GM23338 (cell line): ENCODE measurements at regions not wholly inside any gene's neighbourhood (a gene's known extent, or its start where the extent isn't known, plus 50 kb on each side); places are given as distances from the start of the nearest gene placed in this dataset.

ENCODE experiments used
- EZH2 ChIP-seq: fragments of 200-600 bp; sonication (generic); IDR thresholded peaks from one replicate; pipeline ENCODE4 v1.8.0; 2017; ENCODE audit warnings: antibody characterized with exemption, mild to moderate bottlenecking, low read depth; ENCODE audit not compliant: unreplicated experiment
- POLR2AphosphoS5 ChIP-seq: IDR thresholded peaks from 2 replicates; pipeline ENCODE4 v1.6.1; 2016; ENCODE audit warnings: antibody characterized with exemption, low read depth
- TF ChIP-seq, protein P1 (sequence below), 2 experiments: fragments of 200-600 bp in 1 of 2; sonication (generic) in 1 of 2; conservative IDR thresholded peaks; 2 replicates each; pipeline versions ENCODE4 v1.5.1 to v1.6.1; 2016 to 2017; ENCODE audit warnings: antibody characterized with exemption in 2 of 2, low read depth in 2 of 2, mild to moderate bottlenecking in 2 of 2, moderate library complexity in 1 of 2
- TF ChIP-seq, protein P2 (sequence below): IDR thresholded peaks from 2 replicates; pipeline ENCODE4 v1.6.1; 2016; ENCODE audit warnings: antibody characterized with exemption
- TF ChIP-seq, protein P3 (sequence below): IDR thresholded peaks from one replicate; pipeline ENCODE4 v1.6.1; 2018; ENCODE audit warnings: antibody characterized with exemption; ENCODE audit not compliant: unreplicated experiment

DNA sequence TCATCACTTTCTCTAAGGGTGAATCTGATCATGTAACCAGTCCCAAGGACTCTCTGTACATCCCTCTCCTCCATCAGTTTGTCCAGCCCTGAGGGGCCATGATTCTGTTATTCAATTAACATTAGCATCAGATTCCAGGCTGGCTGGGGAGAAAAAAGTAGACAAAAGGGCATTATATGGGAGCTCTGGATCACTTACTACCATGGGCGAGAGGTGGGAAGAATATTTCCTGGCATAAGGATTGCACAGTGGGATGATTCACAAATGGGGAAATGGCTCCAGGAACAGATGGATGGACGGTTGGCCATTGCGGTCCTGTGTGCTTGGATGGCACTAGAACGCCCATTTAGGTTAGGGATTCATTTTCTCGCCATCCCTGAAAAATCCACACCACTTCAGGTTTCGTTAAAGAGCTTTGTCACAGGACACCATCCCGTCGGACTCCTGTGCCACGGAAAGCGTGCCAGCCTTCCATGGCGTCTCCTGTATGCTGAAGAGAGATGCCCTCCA is 112.6 kb downstream of the THBS2 start:
- TF ChIP-seq, protein P1, sequence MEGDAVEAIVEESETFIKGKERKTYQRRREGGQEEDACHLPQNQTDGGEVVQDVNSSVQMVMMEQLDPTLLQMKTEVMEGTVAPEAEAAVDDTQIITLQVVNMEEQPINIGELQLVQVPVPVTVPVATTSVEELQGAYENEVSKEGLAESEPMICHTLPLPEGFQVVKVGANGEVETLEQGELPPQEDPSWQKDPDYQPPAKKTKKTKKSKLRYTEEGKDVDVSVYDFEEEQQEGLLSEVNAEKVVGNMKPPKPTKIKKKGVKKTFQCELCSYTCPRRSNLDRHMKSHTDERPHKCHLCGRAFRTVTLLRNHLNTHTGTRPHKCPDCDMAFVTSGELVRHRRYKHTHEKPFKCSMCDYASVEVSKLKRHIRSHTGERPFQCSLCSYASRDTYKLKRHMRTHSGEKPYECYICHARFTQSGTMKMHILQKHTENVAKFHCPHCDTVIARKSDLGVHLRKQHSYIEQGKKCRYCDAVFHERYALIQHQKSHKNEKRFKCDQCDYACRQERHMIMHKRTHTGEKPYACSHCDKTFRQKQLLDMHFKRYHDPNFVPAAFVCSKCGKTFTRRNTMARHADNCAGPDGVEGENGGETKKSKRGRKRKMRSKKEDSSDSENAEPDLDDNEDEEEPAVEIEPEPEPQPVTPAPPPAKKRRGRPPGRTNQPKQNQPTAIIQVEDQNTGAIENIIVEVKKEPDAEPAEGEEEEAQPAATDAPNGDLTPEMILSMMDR (conservative IDR thresholded peaks at IDR 0.05; ENCODE audit: low read depth in 2 of 2) = no peak
- TF ChIP-seq, protein P2, sequence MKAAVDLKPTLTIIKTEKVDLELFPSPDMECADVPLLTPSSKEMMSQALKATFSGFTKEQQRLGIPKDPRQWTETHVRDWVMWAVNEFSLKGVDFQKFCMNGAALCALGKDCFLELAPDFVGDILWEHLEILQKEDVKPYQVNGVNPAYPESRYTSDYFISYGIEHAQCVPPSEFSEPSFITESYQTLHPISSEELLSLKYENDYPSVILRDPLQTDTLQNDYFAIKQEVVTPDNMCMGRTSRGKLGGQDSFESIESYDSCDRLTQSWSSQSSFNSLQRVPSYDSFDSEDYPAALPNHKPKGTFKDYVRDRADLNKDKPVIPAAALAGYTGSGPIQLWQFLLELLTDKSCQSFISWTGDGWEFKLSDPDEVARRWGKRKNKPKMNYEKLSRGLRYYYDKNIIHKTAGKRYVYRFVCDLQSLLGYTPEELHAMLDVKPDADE = no peak
- TF ChIP-seq EZH2 (no peak), POLR2AphosphoS5 (no peak)
- TF ChIP-seq, protein P3, sequence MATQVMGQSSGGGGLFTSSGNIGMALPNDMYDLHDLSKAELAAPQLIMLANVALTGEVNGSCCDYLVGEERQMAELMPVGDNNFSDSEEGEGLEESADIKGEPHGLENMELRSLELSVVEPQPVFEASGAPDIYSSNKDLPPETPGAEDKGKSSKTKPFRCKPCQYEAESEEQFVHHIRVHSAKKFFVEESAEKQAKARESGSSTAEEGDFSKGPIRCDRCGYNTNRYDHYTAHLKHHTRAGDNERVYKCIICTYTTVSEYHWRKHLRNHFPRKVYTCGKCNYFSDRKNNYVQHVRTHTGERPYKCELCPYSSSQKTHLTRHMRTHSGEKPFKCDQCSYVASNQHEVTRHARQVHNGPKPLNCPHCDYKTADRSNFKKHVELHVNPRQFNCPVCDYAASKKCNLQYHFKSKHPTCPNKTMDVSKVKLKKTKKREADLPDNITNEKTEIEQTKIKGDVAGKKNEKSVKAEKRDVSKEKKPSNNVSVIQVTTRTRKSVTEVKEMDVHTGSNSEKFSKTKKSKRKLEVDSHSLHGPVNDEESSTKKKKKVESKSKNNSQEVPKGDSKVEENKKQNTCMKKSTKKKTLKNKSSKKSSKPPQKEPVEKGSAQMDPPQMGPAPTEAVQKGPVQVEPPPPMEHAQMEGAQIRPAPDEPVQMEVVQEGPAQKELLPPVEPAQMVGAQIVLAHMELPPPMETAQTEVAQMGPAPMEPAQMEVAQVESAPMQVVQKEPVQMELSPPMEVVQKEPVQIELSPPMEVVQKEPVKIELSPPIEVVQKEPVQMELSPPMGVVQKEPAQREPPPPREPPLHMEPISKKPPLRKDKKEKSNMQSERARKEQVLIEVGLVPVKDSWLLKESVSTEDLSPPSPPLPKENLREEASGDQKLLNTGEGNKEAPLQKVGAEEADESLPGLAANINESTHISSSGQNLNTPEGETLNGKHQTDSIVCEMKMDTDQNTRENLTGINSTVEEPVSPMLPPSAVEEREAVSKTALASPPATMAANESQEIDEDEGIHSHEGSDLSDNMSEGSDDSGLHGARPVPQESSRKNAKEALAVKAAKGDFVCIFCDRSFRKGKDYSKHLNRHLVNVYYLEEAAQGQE = no peak
